HL-60 (cell line): ENCODE measurements at regions not wholly inside any gene's neighbourhood (a gene's known extent, or its start where the extent isn't known, plus 50 kb on each side); places are given as distances from the start of the nearest gene placed in this dataset.

Source experiments
- TF ChIP-seq, protein P1 (sequence below): IDR thresholded peaks from one replicate; pipeline ENCODE4 v1.5.1; 2011; ENCODE audit warnings: low read length, control low read depth, inconsistent platforms; ENCODE audit not compliant: insufficient read depth
- TF ChIP-seq, protein P2 (sequence below): IDR thresholded peaks from 2 replicates; pipeline ENCODE4 v1.6.1; 2012; ENCODE audit warnings: low read depth; ENCODE audit not compliant: insufficient replicate concordance

- TF ChIP-seq, protein P1, sequence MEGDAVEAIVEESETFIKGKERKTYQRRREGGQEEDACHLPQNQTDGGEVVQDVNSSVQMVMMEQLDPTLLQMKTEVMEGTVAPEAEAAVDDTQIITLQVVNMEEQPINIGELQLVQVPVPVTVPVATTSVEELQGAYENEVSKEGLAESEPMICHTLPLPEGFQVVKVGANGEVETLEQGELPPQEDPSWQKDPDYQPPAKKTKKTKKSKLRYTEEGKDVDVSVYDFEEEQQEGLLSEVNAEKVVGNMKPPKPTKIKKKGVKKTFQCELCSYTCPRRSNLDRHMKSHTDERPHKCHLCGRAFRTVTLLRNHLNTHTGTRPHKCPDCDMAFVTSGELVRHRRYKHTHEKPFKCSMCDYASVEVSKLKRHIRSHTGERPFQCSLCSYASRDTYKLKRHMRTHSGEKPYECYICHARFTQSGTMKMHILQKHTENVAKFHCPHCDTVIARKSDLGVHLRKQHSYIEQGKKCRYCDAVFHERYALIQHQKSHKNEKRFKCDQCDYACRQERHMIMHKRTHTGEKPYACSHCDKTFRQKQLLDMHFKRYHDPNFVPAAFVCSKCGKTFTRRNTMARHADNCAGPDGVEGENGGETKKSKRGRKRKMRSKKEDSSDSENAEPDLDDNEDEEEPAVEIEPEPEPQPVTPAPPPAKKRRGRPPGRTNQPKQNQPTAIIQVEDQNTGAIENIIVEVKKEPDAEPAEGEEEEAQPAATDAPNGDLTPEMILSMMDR, result no peak
- TF ChIP-seq, protein P2, sequence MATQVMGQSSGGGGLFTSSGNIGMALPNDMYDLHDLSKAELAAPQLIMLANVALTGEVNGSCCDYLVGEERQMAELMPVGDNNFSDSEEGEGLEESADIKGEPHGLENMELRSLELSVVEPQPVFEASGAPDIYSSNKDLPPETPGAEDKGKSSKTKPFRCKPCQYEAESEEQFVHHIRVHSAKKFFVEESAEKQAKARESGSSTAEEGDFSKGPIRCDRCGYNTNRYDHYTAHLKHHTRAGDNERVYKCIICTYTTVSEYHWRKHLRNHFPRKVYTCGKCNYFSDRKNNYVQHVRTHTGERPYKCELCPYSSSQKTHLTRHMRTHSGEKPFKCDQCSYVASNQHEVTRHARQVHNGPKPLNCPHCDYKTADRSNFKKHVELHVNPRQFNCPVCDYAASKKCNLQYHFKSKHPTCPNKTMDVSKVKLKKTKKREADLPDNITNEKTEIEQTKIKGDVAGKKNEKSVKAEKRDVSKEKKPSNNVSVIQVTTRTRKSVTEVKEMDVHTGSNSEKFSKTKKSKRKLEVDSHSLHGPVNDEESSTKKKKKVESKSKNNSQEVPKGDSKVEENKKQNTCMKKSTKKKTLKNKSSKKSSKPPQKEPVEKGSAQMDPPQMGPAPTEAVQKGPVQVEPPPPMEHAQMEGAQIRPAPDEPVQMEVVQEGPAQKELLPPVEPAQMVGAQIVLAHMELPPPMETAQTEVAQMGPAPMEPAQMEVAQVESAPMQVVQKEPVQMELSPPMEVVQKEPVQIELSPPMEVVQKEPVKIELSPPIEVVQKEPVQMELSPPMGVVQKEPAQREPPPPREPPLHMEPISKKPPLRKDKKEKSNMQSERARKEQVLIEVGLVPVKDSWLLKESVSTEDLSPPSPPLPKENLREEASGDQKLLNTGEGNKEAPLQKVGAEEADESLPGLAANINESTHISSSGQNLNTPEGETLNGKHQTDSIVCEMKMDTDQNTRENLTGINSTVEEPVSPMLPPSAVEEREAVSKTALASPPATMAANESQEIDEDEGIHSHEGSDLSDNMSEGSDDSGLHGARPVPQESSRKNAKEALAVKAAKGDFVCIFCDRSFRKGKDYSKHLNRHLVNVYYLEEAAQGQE, result no peak
These were observed 62.9 kb upstream of the COL21A1 start for GRCh38 chr6:56310241-56310640.
